Liver (tissue), 3 donors: ENCODE measurements at regions not wholly inside any gene's neighbourhood (a gene's known extent, or its start where the extent isn't known, plus 50 kb on each side); places are given as distances from the start of the nearest gene placed in this dataset.

Experiments used
- EGR1 ChIP-seq, 2 donors: IDR thresholded peaks; 2 replicates each; pipeline ENCODE4 v1.6.1; 2016 to 2018; ENCODE audit warnings: antibody characterized with exemption in 2 of 2, low read depth in 2 of 2
- FOXA2 ChIP-seq: IDR thresholded peaks from 2 replicates; pipeline ENCODE4 v1.6.1; 2016; ENCODE audit warnings: antibody characterized with exemption
- JUND ChIP-seq, 2 donors: IDR thresholded peaks; 2 replicates each; pipeline ENCODE4 v1.6.1; 2016; ENCODE audit warnings: antibody characterized with exemption in 2 of 2
- RAD21 ChIP-seq, 2 donors: IDR thresholded peaks; 2 replicates each; pipeline ENCODE4 v1.6.1; 2016; ENCODE audit warnings: antibody characterized with exemption in 2 of 2, mild to moderate bottlenecking in 2 of 2
- SP1 ChIP-seq: IDR thresholded peaks from 2 replicates; pipeline ENCODE4 v1.6.1; 2018; ENCODE audit warnings: antibody characterized with exemption, mild to moderate bottlenecking
- TAF1 ChIP-seq: conservative IDR thresholded peaks from 2 replicates; pipeline ENCODE4 v1.6.1; 2016; ENCODE audit warnings: antibody characterized with exemption, mild to moderate bottlenecking
- YY1 ChIP-seq: IDR thresholded peaks from 2 replicates; pipeline ENCODE4 v1.6.1; 2016; ENCODE audit warnings: antibody characterized with exemption, mild to moderate bottlenecking
- TF ChIP-seq, protein P1 (sequence below): fragments of 150-350 bp; IDR thresholded peaks from 2 replicates; pipeline ENCODE4 v1.5.1; 2017; ENCODE audit warnings: improper control_type of control experiment, low read depth, low read length; ENCODE audit not compliant: missing input control
- TF ChIP-seq, protein P2 (sequence below): IDR thresholded peaks from 2 replicates; pipeline ENCODE4 v1.6.1; 2016; ENCODE audit warnings: antibody characterized with exemption, mild to moderate bottlenecking
- TF ChIP-seq, protein P3 (sequence below): IDR thresholded peaks from 2 replicates; pipeline ENCODE4 v1.6.1; 2016; ENCODE audit warnings: antibody characterized with exemption
- donor health status: healthy.
- donor health status: healthy.

DNA sequence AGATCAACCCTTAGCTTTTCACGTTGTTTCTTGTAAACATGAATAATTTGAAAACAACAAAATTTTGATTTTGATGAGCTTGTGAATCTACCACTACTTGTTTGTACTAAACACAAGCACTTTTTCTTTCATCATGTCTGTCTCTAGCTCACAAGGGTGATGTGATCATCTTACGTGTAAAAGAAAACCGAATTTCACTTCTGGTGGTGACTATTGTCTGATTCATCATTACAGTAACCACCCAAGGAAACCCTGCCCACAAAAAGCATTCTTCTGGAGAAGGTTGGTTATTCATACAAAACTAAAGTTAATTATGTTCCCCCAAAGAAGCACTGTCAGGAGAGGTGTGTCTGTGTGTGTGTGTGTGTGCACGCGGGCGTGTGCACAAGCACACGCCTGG lies 285.4 kb downstream of the ZNF516 start:
- TF ChIP-seq, protein P1, sequence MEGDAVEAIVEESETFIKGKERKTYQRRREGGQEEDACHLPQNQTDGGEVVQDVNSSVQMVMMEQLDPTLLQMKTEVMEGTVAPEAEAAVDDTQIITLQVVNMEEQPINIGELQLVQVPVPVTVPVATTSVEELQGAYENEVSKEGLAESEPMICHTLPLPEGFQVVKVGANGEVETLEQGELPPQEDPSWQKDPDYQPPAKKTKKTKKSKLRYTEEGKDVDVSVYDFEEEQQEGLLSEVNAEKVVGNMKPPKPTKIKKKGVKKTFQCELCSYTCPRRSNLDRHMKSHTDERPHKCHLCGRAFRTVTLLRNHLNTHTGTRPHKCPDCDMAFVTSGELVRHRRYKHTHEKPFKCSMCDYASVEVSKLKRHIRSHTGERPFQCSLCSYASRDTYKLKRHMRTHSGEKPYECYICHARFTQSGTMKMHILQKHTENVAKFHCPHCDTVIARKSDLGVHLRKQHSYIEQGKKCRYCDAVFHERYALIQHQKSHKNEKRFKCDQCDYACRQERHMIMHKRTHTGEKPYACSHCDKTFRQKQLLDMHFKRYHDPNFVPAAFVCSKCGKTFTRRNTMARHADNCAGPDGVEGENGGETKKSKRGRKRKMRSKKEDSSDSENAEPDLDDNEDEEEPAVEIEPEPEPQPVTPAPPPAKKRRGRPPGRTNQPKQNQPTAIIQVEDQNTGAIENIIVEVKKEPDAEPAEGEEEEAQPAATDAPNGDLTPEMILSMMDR: no peak
- TF ChIP-seq TAF1 (no peak), RAD21 (IDR thresholded peaks at IDR 0.05) (no peak), EGR1 (IDR thresholded peaks at IDR 0.05; ENCODE audit: low read depth in 2 of 2) (no peak), SP1 (no peak), FOXA2 (no peak), YY1 (no peak), JUND (IDR thresholded peaks at IDR 0.05) (no peak)
- TF ChIP-seq, protein P2, sequence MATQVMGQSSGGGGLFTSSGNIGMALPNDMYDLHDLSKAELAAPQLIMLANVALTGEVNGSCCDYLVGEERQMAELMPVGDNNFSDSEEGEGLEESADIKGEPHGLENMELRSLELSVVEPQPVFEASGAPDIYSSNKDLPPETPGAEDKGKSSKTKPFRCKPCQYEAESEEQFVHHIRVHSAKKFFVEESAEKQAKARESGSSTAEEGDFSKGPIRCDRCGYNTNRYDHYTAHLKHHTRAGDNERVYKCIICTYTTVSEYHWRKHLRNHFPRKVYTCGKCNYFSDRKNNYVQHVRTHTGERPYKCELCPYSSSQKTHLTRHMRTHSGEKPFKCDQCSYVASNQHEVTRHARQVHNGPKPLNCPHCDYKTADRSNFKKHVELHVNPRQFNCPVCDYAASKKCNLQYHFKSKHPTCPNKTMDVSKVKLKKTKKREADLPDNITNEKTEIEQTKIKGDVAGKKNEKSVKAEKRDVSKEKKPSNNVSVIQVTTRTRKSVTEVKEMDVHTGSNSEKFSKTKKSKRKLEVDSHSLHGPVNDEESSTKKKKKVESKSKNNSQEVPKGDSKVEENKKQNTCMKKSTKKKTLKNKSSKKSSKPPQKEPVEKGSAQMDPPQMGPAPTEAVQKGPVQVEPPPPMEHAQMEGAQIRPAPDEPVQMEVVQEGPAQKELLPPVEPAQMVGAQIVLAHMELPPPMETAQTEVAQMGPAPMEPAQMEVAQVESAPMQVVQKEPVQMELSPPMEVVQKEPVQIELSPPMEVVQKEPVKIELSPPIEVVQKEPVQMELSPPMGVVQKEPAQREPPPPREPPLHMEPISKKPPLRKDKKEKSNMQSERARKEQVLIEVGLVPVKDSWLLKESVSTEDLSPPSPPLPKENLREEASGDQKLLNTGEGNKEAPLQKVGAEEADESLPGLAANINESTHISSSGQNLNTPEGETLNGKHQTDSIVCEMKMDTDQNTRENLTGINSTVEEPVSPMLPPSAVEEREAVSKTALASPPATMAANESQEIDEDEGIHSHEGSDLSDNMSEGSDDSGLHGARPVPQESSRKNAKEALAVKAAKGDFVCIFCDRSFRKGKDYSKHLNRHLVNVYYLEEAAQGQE: no peak
- TF ChIP-seq, protein P3, sequence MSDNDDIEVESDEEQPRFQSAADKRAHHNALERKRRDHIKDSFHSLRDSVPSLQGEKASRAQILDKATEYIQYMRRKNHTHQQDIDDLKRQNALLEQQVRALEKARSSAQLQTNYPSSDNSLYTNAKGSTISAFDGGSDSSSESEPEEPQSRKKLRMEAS: no peak
